Testis (tissue), 2 donors: ENCODE measurements at regions not wholly inside any gene's neighbourhood (a gene's known extent, or its start where the extent isn't known, plus 50 kb on each side); places are given as distances from the start of the nearest gene placed in this dataset.

Experiments
- POLR2A ChIP-seq: fragments of 450-650 bp; IDR thresholded peaks from one replicate; pipeline ENCODE4 v1.6.1; 2017; ENCODE audit warnings: antibody characterized with exemption, mild to moderate bottlenecking, moderate library complexity
- TF ChIP-seq, protein P1 (sequence below), 3 experiments: fragments of 450-650 bp in 2 of 3; fragments of 200-600 bp in 1 of 3; sonication (generic) in 1 of 3; IDR thresholded peaks; one replicate each; pipeline ENCODE4 v1.5.1; 2016 to 2019; ENCODE audit warnings: antibody characterized with exemption in 3 of 3, mild to moderate bottlenecking in 2 of 3, moderate library complexity in 1 of 3

DNA sequence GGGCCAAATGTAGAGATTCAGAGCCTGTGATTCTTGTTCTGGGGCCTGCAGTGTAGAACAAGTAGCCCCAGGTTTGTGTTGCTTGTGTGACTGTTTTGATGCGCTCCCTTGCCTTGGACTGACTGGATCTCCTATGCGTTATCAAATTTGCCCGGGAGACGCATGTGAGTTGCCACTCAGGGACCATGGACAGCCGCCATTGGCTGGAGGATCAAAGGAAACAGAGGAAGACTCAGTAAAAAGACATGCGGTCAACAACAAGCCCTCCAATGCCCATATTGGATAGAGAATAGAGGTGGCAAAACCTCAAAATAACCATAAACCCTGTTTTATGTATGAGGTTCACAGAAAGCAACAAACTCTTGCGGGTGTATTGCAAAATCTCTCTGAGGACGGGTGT lies 327.5 kb upstream of the IGFBP7 start:
- TF ChIP-seq, protein P1, sequence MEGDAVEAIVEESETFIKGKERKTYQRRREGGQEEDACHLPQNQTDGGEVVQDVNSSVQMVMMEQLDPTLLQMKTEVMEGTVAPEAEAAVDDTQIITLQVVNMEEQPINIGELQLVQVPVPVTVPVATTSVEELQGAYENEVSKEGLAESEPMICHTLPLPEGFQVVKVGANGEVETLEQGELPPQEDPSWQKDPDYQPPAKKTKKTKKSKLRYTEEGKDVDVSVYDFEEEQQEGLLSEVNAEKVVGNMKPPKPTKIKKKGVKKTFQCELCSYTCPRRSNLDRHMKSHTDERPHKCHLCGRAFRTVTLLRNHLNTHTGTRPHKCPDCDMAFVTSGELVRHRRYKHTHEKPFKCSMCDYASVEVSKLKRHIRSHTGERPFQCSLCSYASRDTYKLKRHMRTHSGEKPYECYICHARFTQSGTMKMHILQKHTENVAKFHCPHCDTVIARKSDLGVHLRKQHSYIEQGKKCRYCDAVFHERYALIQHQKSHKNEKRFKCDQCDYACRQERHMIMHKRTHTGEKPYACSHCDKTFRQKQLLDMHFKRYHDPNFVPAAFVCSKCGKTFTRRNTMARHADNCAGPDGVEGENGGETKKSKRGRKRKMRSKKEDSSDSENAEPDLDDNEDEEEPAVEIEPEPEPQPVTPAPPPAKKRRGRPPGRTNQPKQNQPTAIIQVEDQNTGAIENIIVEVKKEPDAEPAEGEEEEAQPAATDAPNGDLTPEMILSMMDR (IDR thresholded peaks at IDR 0.05), result no peak
- TF ChIP-seq POLR2A, result no peak
